ENCODE measurements at regions not wholly inside any gene's neighbourhood (a gene's known extent, or its start where the extent isn't known, plus 50 kb on each side); places are given as distances from the start of the nearest gene placed in this dataset.

GRCh38 chr16:82240111-82240510 is 70.1 kb upstream of the MPHOSPH6 start:
- intact Hi-C loops (cut with DNase I), result no loop called here
- no peak for TF ChIP-seq EP300 (IDR thresholded peaks at IDR 0.05)
- TF ChIP-seq POLR2AphosphoS5 (IDR thresholded peaks at IDR 0.05), result no peak
- TF ChIP-seq POLR2A (IDR thresholded peaks at IDR 0.05), result no peak
- TF ChIP-seq CTCF (IDR thresholded peaks at IDR 0.05), result no peak
- WGBS, 2 donors, result 40 to 65% methylated on average over 2 of the region's 2 CpGs
- no peaks in the 10 kb centered on the region for H3K4me1 ChIP-seq
- H3K9me3 ChIP-seq, result peaks cover 0 to 5% (median 0%) of the 10 kb centered on the region in 4 donors
- no peak overlapping the region for H3K27ac ChIP-seq
- H3K36me3 ChIP-seq, result no peaks in the 10 kb centered on the region
- no peak overlapping the region for H3K4me3 ChIP-seq
- no peaks in the 10 kb centered on the region for H3K27me3 ChIP-seq
- no peak for DNase-seq

GRCh38 chr16:82236875-82237274 is 66.9 kb upstream of the MPHOSPH6 start:
- H3K4me3 ChIP-seq, result no peak overlapping the region
- no peak for DNase-seq
- TF ChIP-seq POLR2AphosphoS5 (IDR thresholded peaks at IDR 0.05) (no peak), EP300 (IDR thresholded peaks at IDR 0.05) (no peak), CTCF (IDR thresholded peaks at IDR 0.05) (no peak), POLR2A (IDR thresholded peaks at IDR 0.05) (no peak)
- intact Hi-C loops (cut with DNase I), result no loop called here
- H3K27me3 ChIP-seq, result no peaks in the 10 kb centered on the region
- H3K4me1 ChIP-seq, result no peaks in the 10 kb centered on the region
- no peak overlapping the region for H3K27ac ChIP-seq
- no peaks in the 10 kb centered on the region for H3K9me3 ChIP-seq
- H3K36me3 ChIP-seq, result no peaks in the 10 kb centered on the region
- 76 to 78% methylated on average over 5 of the region's 5 CpGs for WGBS, 2 donors

- intact Hi-C loops (cut with DNase I), result no loop called here
- Histone ChIP-seq H3K9me3 (no peaks in the 10 kb centered on the region), H3K36me3 (no peaks in the 10 kb centered on the region), H3K4me3 (no peak overlapping the region), H3K4me1 (no peaks in the 10 kb centered on the region), H3K27me3 (no peaks in the 10 kb centered on the region), H3K27ac (no peak overlapping the region)
- no peak for TF ChIP-seq POLR2A (IDR thresholded peaks at IDR 0.05)
- 44 to 88% methylated on average over 1 of the region's 1 CpG for WGBS, 2 donors
- no peak for DNase-seq
Observed at GRCh38 chr16:82236415-82236814, 66.4 kb upstream of the MPHOSPH6 start.

GRCh38 chr16:82232806-82233205 is 62.8 kb upstream of the MPHOSPH6 start:
- no peaks in the 10 kb centered on the region for H3K9me3 ChIP-seq
- no peaks in the 10 kb centered on the region for H3K4me1 ChIP-seq
- intact Hi-C loops (cut with DNase I), result no loop called here
- TF ChIP-seq CTCF (IDR thresholded peaks at IDR 0.05), result no peak
- no peak for TF ChIP-seq EP300 (IDR thresholded peaks at IDR 0.05)
- no peak for TF ChIP-seq POLR2AphosphoS5 (IDR thresholded peaks at IDR 0.05)
- no peaks in the 10 kb centered on the region for H3K27me3 ChIP-seq
- no peak overlapping the region for H3K4me3 ChIP-seq
- H3K36me3 ChIP-seq, result no peaks in the 10 kb centered on the region
- 75 to 94% methylated on average over 2 of the region's 2 CpGs for WGBS, 2 donors
- DNase-seq, result no peak
- H3K27ac ChIP-seq, result no peak overlapping the region

- intact Hi-C loops (cut with DNase I), result loop anchor here (2.0 kb wide), 2 partner anchors 200 to 290 kb away; no protein-coding TSS in a partner anchor
- H3K36me3 ChIP-seq, result no peaks in the 10 kb centered on the region
- H3K4me3 ChIP-seq, result no peak overlapping the region
- H3K9me3 ChIP-seq, result no peaks in the 10 kb centered on the region
- TF ChIP-seq POLR2A (IDR thresholded peaks at IDR 0.05), result no peak
- TF ChIP-seq POLR2AphosphoS5 (IDR thresholded peaks at IDR 0.05), result no peak
- no peak for TF ChIP-seq EP300 (IDR thresholded peaks at IDR 0.05)
- TF ChIP-seq CTCF (IDR thresholded peaks at IDR 0.05), result no peak
- 19 to 66% methylated on average over 6 of the region's 6 CpGs for WGBS, 2 donors
- H3K27me3 ChIP-seq, result no peaks in the 10 kb centered on the region
- no peak for DNase-seq
- no peak overlapping the region for H3K27ac ChIP-seq
- no peaks in the 10 kb centered on the region for H3K4me1 ChIP-seq
Observed at GRCh38 chr16:82231008-82231787, 61.2 kb upstream of the MPHOSPH6 start.

Data from sigmoid colon (tissue), 6 donors.